T-cell (primary cell): ENCODE measurements at regions not wholly inside any gene's neighbourhood (a gene's known extent, or its start where the extent isn't known, plus 50 kb on each side); places are given as distances from the start of the nearest gene placed in this dataset.

Experiments used
- ATAC-seq, 4 experiments: fragments of 200-7000 bp in 3 of 4; fragments of 150-1000 bp in 1 of 4; cut with Tn5 transposase; replicated peaks in 1 of 4; 1 replicate in 3 of 4; 2 replicates in 1 of 4; pipeline ENCODE4 v1.10.0; 2021; ENCODE audit warnings: moderate library complexity in 3 of 4, mild to moderate bottlenecking in 2 of 4, moderate number of reproducible peaks in 1 of 4
- CTCF ChIA-PET, 2 donors: fragments of 300-600 bp; sonication (Branson Sonifier 250); formaldehyde crosslinking; loops; one replicate each; lab custom pipeline; 2022; ENCODE audit warnings: antibody characterized with exemption in 2 of 2; lab: Charles Lee
- POLR2A ChIA-PET, 2 donors: fragments of 300-600 bp; sonication (Branson Sonifier 250); formaldehyde crosslinking; loops; one replicate each; lab custom pipeline; 2022; ENCODE audit warnings: antibody characterized with exemption in 2 of 2; lab: Charles Lee
- DNase-seq, 35 experiments: peaks; one replicate each; pipeline versions ENCODE4 v3.0.0 to v3.0.0-alpha.2; 2013 to 2023
- H3K27ac ChIP-seq: one replicate; pipeline ENCODE4 v1.5.1; 2013; ENCODE audit warnings: low read length
- H3K27me3 ChIP-seq, 2 experiments: replicated peaks in 1 of 2; 1 replicate in 1 of 2; 2 replicates in 1 of 2; pipeline versions ENCODE4 v1.6.1 to v1.7.0; 2013; ENCODE audit warnings: low read length in 1 of 2, mixed read lengths in 1 of 2; ENCODE audit not compliant: control insufficient read depth in 2 of 2, insufficient read depth in 2 of 2; ENCODE audit errors: extremely low read depth in 1 of 2
- H3K36me3 ChIP-seq, 2 donors: 1 replicate in 1 of 2; 2 replicates in 1 of 2; pipeline versions ENCODE4 v1.6.1 to v1.7.0; 2013; ENCODE audit warnings: low read length in 1 of 2; ENCODE audit not compliant: control insufficient read depth in 2 of 2, insufficient read depth in 1 of 2; ENCODE audit errors: extremely low read depth in 1 of 2
- H3K4me1 ChIP-seq, 2 experiments: 1 replicate in 1 of 2; 2 replicates in 1 of 2; pipeline versions ENCODE4 v1.6.1 to v1.7.0; 2013; ENCODE audit warnings: low read length in 2 of 2, mixed read lengths in 1 of 2; ENCODE audit not compliant: insufficient read depth in 2 of 2, control insufficient read depth in 1 of 2; ENCODE audit errors: extremely low read depth in 1 of 2
- H3K4me3 ChIP-seq, 2 donors: 1 replicate in 1 of 2; 2 replicates in 1 of 2; pipeline versions ENCODE4 v1.5.1 to v1.7.0; 2013; ENCODE audit warnings: mild to moderate bottlenecking in 2 of 2, low read length in 1 of 2, moderate library complexity in 1 of 2; ENCODE audit not compliant: control insufficient read depth in 1 of 2; ENCODE audit errors: extremely low read depth in 1 of 2
- H3K9me3 ChIP-seq: 2 replicates; pipeline ENCODE4 v1.7.0; 2013
- H3K27ac Mint-ChIP-seq, 2 donors: one replicate each; pipeline ENCODE4 v1.8.0; 2020 to 2021; ENCODE audit warnings: mild to moderate bottlenecking in 2 of 2, mixed read lengths in 2 of 2
- H3K27me3 Mint-ChIP-seq, 2 donors: one replicate each; pipeline ENCODE4 v1.8.0; 2021 to 2022; ENCODE audit warnings: mixed read lengths in 2 of 2
- H3K36me3 Mint-ChIP-seq: one replicate; pipeline ENCODE4 v1.8.0; 2021; ENCODE audit warnings: mixed read lengths
- H3K4me1 Mint-ChIP-seq, 3 donors: one replicate each; pipeline ENCODE4 v1.8.0; 2020 to 2022; ENCODE audit warnings: mixed read lengths in 3 of 3, mild to moderate bottlenecking in 1 of 3
- H3K4me3 Mint-ChIP-seq, 3 donors: one replicate each; pipeline ENCODE4 v1.8.0; 2020 to 2022; ENCODE audit warnings: mild to moderate bottlenecking in 3 of 3, mixed read lengths in 3 of 3, moderate library complexity in 3 of 3
- H3K9me3 Mint-ChIP-seq, 3 donors: one replicate each; pipeline ENCODE4 v1.8.0; 2020 to 2022; ENCODE audit warnings: mixed read lengths in 3 of 3
- WGBS: methylation state at CpG from one replicate; pipeline ENCODE4 v1.1.5; 2013; ENCODE audit warnings: missing lambda C conversion rate; ENCODE audit not compliant: insufficient coverage; 5-methylcytosine and 5-hydroxymethylcytosine counted together

- Mint-ChIP-seq H3K27me3 (peaks cover 12 to 28% of the 10 kb centered on the region in 2 donors), H3K36me3 (no peaks in the 10 kb centered on the region), H3K9me3 (peaks cover 8 to 11% (median 9%) of the 10 kb centered on the region in 3 donors), H3K4me1 (no peaks in the 10 kb centered on the region), H3K4me3 (no peak overlapping the region), H3K27ac (no peak overlapping the region)
- no peak overlapping the region for H3K27ac ChIP-seq
- no peak for ATAC-seq
- peaks cover 0 to 20% of the 10 kb centered on the region in 2 experiments for H3K27me3 ChIP-seq
- DNase-seq, result no peak
- CTCF ChIA-PET, result no interaction called here
- 39% methylated on average over 2 of the region's 2 CpGs for WGBS
- no peak overlapping the region for H3K4me3 ChIP-seq
- H3K4me1 ChIP-seq, result no peaks in the 10 kb centered on the region
- no peaks in the 10 kb centered on the region for H3K9me3 ChIP-seq
- POLR2A ChIA-PET, result no interaction called here
- no peaks in the 10 kb centered on the region for H3K36me3 ChIP-seq
Measured at GRCh38 chr21:32132881-32133280, 146.0 kb downstream of the MIS18A start.

- no CpG with 5 or more reads among the region's 3 CpGs for WGBS
Measured at GRCh38 chr21:32132409-32132808, 146.4 kb downstream of the MIS18A start.

GRCh38 chr21:32131960-32132359 is 146.9 kb downstream of the MIS18A start:
- Mint-ChIP-seq H3K27ac (no peak overlapping the region), H3K36me3 (no peaks in the 10 kb centered on the region), H3K9me3 (peaks cover 7 to 11% (median 7%) of the 10 kb centered on the region in 3 donors), H3K27me3 (peaks cover 12 to 28% of the 10 kb centered on the region in 2 donors), H3K4me1 (no peaks in the 10 kb centered on the region), H3K4me3 (no peak overlapping the region)
- H3K27ac ChIP-seq, result no peak overlapping the region
- H3K4me3 ChIP-seq, result no peak overlapping the region
- no peaks in the 10 kb centered on the region for H3K36me3 ChIP-seq
- WGBS, result 29% methylated on average over 1 of the region's 5 CpGs
- peaks cover 0 to 18% of the 10 kb centered on the region in 2 experiments for H3K27me3 ChIP-seq
- no peak for ATAC-seq
- POLR2A ChIA-PET, result no interaction called here
- no peak for DNase-seq
- CTCF ChIA-PET, result no interaction called here
- no peaks in the 10 kb centered on the region for H3K4me1 ChIP-seq
- no peaks in the 10 kb centered on the region for H3K9me3 ChIP-seq

More at GRCh38 chr21:32132409-32132808, 146.4 kb downstream of the MIS18A start:
- Histone ChIP-seq H3K9me3 (no peaks in the 10 kb centered on the region), H3K27me3 (peaks cover 0 to 20% of the 10 kb centered on the region in 2 experiments), H3K36me3 (no peaks in the 10 kb centered on the region), H3K4me1 (no peaks in the 10 kb centered on the region), H3K4me3 (no peak overlapping the region), H3K27ac (no peak overlapping the region)
- H3K27ac Mint-ChIP-seq, result no peak overlapping the region
- peaks cover 12 to 28% of the 10 kb centered on the region in 2 donors for H3K27me3 Mint-ChIP-seq
- ATAC-seq (no peak), DNase-seq (no peak)
- POLR2A ChIA-PET, result no interaction called here
- H3K36me3 Mint-ChIP-seq, result no peaks in the 10 kb centered on the region
- CTCF ChIA-PET, result no interaction called here
- H3K9me3 Mint-ChIP-seq, result peaks cover 8 to 11% (median 9%) of the 10 kb centered on the region in 3 donors
- no peaks in the 10 kb centered on the region for H3K4me1 Mint-ChIP-seq
- no peak overlapping the region for H3K4me3 Mint-ChIP-seq

GRCh38 chr21:32131164-32131563 is 147.7 kb downstream of the MIS18A start:
- peaks cover 12 to 27% of the 10 kb centered on the region in 2 donors for H3K27me3 Mint-ChIP-seq
- no peaks in the 10 kb centered on the region for H3K4me1 ChIP-seq
- CTCF ChIA-PET, result no interaction called here
- WGBS, result 31% methylated on average over 4 of the region's 7 CpGs
- peaks cover 0 to 17% of the 10 kb centered on the region in 2 experiments for H3K27me3 ChIP-seq
- no peaks in the 10 kb centered on the region for H3K9me3 ChIP-seq
- H3K27ac Mint-ChIP-seq, result no peak overlapping the region
- no peaks in the 10 kb centered on the region for H3K4me1 Mint-ChIP-seq
- no peaks in the 10 kb centered on the region for H3K36me3 ChIP-seq
- no peaks in the 10 kb centered on the region for H3K36me3 Mint-ChIP-seq
- peaks cover 5 to 11% (median 5%) of the 10 kb centered on the region in 3 donors for H3K9me3 Mint-ChIP-seq
- no peak for DNase-seq
- no peak for ATAC-seq
- no peak overlapping the region for H3K27ac ChIP-seq
- H3K4me3 Mint-ChIP-seq, result no peak overlapping the region
- H3K4me3 ChIP-seq, result no peak overlapping the region
- POLR2A ChIA-PET, result no interaction called here

DNA sequence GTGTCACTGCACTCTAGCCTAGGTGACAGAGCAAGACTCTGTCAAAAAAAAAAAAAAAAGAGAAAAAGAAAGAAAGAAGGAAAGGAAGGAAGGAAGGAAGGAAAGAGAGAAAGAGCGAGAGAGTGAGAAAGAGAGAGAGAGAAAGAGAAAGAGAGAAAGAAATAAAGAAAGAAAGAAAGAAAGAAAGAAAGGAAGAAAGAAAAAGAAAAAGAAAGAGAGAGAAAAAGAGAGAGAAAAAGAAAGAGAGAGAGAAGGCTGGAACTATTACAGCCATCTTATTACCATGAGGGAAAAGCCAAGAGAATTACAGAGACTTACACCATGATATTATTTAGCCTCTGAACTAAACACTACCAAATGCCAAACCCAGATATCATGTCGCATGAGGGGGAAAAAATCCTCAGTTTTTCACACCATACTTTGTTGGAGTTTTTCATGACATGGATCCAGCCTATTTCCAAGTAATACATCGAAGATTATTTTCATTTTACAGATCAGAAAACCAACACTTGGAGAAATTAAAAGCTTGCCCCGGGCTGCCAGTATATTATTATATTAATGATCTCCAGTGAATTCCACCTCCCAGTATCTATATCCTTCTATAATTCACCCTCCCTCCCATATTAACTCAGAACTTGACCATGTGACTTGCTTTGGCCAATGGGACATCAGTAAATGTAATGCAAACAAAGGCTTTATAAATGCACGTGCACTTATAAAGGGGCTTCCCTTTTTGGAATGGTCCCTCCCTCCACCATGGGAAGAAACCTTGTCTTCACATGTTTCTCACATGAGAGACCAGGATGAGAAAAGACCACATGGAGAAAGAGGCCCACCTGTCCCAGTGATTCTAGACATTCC is 148.6 kb downstream of the MIS18A start:
- H3K4me3 Mint-ChIP-seq, result no peak overlapping the region

GRCh38 chr21:32127081-32127480 is 151.8 kb downstream of the MIS18A start:
- Histone ChIP-seq H3K27ac (no peak overlapping the region), H3K4me3 (no peak overlapping the region), H3K9me3 (no peaks in the 10 kb centered on the region), H3K36me3 (no peaks in the 10 kb centered on the region), H3K27me3 (peaks cover 0 to 2% of the 10 kb centered on the region in 2 experiments), H3K4me1 (no peaks in the 10 kb centered on the region)
- ChIA-PET CTCF (no interaction called here), POLR2A (no interaction called here)
- Mint-ChIP-seq H3K4me1 (no peaks in the 10 kb centered on the region), H3K27me3 (peaks cover 18 to 22% of the 10 kb centered on the region in 2 donors), H3K9me3 (peaks cover 6 to 15% (median 14%) of the 10 kb centered on the region in 3 donors), H3K27ac (no peak overlapping the region), H3K4me3 (no peak overlapping the region), H3K36me3 (no peaks in the 10 kb centered on the region)
- ATAC-seq (no peak), DNase-seq (no peak)
- no CpG with 5 or more reads among the region's 3 CpGs for WGBS

More for the DNA sequence above, 148.6 kb downstream of the MIS18A start:
- DNase-seq, result no peak
- Mint-ChIP-seq H3K9me3 (peaks cover 5 to 11% (median 5%) of the 10 kb centered on the region in 3 donors), H3K4me1 (no peaks in the 10 kb centered on the region), H3K27me3 (peaks cover 11 to 26% of the 10 kb centered on the region in 2 donors), H3K36me3 (no peaks in the 10 kb centered on the region), H3K27ac (no peak overlapping the region)
- WGBS, result 89% methylated on average over 1 of the region's 5 CpGs
- Histone ChIP-seq H3K9me3 (no peaks in the 10 kb centered on the region), H3K36me3 (no peaks in the 10 kb centered on the region), H3K27me3 (peaks cover 0 to 17% of the 10 kb centered on the region in 2 experiments), H3K4me1 (no peaks in the 10 kb centered on the region), H3K4me3 (no peak overlapping the region), H3K27ac (no peak overlapping the region)
- no peak for ATAC-seq
- ChIA-PET CTCF (interaction anchor here in 1 of 2 donors (0.5 kb wide), 1 partner anchor 1788 kb away, joined by 3 read pairs; no protein-coding TSS in a partner anchor), POLR2A (no interaction called here)
